IPS-NIHi7 (cell line): ENCODE measurements at regions not wholly inside any gene's neighbourhood (a gene's known extent, or its start where the extent isn't known, plus 50 kb on each side); places are given as distances from the start of the nearest gene placed in this dataset.

Experiments used
- DNase-seq: peaks from one replicate; pipeline ENCODE4 v3.0.0; 2012; ENCODE audit warnings: mixed read lengths; ENCODE audit errors: extremely low spot score

GRCh38 chr10:69740126-69740525 is 61.6 kb upstream of the COL13A1 start:
- no peak for DNase-seq

DNA sequence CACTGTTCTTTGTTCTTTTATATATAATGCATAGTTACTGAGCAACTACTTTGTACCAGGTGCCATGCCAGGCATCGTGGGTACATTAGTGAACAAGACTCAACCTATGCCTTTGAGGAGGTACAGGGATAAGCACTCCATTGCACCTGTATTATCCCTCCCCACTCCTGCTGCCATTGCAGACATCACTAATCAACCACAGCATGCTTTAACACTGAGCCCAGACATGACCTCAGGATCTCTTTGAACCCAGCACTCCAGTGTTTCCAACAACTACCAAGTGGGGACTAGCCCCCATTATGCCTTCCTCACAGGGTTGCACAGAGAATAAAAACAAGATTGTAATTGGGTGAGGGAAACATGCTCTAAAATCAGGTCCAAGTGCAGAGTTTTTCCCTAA is 60.5 kb upstream of the COL13A1 start:
- no peak for DNase-seq

DNA sequence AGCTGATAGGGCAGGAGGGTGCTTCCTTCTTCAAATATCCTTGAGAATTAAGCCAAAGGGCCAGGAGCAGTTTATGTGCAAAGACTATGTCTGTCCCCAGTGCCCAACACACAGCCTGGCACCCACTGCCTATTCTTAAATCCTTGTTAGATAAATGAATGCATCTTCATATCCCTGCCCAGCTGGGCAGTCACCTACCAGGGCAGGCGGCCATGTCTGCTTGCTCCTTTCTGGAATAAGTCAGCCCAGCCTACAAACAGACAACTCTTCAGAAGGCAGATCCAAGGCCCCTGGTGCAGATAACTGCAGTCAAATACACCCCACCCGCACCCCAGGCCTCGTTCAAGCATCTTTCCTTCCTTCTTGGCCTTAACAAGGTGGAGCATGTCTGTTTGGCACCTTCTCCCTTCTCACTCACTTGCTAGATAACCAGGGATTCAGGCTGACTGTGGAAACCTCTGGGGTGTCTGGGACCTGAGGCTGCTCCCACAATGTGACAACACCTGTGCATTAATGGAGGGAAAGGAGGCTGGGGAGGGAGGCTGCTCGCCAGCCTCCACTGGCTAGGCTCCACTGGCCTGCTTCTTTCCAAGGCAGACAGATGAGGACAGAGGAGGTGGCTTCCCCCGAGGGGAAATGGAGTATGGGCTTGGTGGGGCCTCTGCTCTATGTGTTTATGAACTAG is 59.9 kb upstream of the COL13A1 start:
- DNase-seq = no peak

DNA sequence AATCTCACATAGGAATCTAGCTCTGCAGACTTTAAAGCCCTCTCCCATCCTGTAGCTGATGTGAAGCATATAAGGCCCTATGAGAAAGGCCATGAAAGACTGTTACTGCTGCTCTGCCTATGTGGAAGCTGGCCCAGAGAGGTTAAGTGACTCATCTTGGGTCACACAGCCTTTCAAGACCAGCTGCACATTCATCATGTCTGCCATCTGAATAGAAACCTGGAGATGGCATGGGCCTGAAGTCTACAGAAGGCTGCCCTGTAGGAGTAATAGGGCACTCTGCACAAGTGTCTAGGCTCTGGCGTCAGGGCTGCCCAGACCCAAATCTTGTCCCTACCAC is 59.4 kb upstream of the COL13A1 start:
- DNase-seq = no peak

DNA sequence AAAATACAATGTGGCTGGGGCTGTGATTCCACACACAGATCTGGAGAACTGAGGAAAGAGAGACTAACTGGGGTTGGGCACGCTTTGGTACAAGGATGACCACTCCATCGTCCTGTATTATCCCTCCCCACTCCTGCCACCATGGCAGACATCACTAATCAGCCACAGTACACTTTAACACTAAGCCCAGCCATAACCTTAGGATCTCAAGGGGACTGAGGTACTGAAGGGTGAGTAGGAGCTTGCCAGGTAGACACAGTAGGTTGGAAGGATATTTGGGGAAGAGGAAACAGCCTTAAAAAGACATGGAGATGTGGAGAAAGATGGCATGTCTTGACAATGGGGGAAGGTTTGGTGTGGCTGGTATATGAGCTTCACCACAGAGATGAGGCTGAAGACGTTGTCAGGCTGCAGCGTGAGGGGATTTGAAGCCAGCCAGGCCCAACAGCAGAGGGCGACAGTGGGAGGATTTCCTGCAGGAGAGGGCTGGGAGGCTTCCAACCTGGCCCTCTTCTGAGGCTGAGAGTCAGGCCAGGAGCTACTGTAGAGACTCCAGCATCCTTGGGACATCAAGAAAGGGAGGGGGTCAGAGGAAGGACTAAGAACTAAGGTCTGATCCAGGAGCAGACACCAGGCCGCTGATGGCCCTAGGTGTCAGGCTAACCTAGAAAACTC is 58.6 kb upstream of the COL13A1 start:
- DNase-seq = peak; percentile 82

DNA sequence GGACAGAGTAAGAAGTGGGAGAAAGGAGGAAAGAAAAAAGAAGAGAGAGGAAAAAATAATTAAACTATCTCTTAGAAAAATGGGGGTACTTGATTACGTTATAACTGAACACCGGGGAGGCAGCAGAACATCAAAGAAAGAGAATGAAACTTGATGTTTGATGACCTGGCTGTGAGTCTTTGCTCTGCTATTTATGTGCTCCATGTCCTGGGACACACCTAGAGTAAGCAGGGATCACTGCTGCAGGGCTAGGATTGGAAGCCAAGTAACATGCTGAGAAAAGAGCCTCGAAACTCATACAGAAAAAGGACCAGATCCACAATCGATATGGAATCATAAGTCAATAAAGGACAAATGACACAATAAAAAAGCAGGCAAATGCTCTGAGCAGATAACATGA is 56.7 kb upstream of the COL13A1 start:
- DNase-seq = no peak

DNA sequence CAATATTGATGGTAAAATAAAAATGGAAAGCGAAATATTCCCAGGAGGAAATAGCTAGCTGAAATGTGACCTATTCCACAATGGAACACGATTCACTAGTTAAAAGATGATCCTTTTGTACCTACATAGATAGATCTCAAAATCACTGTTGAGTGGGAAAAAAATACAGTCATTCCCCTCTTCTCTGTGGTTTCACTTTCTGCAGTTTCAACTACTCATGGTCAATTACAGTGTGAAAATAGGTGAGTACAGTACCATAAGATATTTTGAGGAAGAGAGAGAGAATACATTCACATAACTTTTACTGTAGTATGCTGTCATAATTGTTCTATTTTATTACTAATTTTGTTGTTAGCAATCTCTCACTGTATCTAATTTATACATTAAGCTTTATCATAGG is 56.0 kb upstream of the COL13A1 start:
- no peak for DNase-seq

DNA sequence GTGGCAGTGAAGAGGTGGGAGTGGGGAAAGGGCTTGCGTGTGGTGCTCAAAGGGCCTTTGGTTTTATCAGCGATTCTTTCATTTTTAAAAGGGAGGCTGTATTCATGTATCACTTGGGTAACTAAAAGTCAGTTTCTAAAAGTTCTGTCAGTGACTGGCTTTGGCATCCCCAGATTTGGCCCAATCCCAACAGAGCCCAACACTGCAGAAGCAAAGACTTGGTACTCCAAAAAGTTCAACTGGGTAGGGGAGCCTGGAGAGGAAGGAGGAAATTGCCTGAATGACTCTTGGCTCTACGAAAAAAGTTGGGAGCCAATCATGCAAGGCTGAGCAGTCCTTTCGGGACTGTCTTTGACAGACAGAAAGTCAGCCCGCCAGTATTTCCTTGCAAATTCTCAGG is 54.5 kb upstream of the COL13A1 start:
- DNase-seq = no peak

DNA sequence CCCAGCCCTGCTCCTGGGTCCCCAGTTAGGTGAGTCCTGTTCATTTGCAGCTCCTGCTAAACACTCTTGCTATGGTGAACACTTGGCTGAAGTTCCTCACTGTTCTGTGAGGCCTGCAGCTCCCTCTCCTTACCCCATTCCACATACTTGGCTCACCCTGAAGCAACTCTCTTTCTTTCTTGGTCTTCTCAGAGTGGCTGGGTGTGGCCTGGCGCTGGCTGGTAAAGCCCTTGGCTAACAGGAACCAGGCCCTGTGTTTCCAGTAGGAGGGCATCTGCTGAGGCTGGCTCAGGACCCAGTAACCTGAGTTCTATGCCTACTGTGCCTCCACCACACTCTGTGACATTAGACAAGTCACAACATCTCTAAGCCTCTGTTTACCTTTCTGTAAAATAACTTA is 53.1 kb upstream of the COL13A1 start:
- no peak for DNase-seq

DNA sequence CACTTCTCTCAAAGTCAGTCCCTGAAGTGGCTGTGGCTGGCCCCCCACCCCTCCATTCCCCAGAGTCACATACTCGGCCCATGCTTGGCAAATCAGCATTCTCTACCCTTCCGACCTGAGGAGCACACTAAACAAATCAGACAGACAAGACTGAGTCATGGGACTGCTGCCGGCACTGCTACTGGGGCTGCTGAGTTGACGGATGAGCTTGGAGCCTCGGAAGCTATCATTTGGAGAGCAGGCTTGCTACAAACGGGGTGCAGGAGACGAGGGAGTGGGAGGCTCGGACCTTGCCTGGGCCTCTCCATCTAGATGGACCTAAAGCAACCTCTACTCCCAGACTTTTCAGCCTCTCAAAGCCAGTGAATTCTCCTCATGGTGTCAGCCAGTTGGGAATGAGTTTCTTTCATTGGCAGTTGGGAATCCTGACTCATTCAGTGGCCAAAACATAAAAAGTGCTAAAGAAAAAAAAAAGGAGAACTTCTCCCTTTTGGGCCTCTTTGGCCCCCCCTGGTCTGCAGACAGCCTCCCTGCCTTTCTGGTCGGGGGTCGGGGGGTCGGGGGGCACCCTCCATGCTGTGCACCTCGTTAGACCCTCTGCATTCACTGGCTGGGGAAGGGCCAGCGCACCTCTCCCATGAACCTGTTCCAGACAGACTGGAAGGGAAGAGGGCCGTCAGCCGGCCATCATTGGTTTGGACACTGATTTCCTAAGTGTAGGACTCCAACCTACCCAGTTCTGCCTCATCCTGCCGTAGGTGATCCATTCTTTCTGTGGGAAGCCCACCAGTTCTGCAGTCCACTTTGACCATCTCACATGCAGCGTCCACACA is 52.3 kb upstream of the COL13A1 start:
- DNase-seq = no peak

- DNase-seq = no peak
Observed at GRCh38 chr10:69750011-69750373, 51.7 kb upstream of the COL13A1 start.

- no peak for DNase-seq
Observed at GRCh38 chr10:69750725-69751124, 51.0 kb upstream of the COL13A1 start.

DNA sequence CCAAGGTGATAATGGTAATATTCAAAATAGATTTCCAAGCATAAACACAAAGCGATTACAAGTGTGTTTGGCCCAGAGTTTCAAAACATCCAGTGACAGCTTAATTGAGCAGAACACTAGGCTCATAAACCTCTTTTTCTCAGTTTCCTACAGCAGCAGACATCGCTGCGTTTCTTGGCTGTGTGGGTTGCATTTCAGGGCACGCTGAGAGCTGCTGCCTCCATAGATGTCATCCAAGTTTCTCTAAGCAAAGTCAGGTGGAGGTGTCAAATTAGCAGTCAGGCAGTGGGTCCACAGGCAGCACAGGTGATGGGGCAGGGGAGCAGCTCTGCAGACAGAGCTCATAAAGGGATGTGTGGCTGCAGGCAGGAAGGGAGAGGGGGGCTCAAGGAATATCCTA is 50.5 kb upstream of the COL13A1 start:
- no peak for DNase-seq
